CD4-positive, alpha-beta T cell (primary cell): ENCODE measurements at regions not wholly inside any gene's neighbourhood (a gene's known extent, or its start where the extent isn't known, plus 50 kb on each side); places are given as distances from the start of the nearest gene placed in this dataset.

ENCODE experiments used
- ATAC-seq: fragments of 200-7000 bp; cut with Tn5 transposase; one replicate; pipeline ENCODE4 v1.10.0; 2022; ENCODE audit warnings: mild to moderate bottlenecking; ENCODE audit not compliant: poor library complexity
- CTCF ChIA-PET: fragments of 350-600 bp; sonication (Branson Sonifier 250); formaldehyde crosslinking; loops from one replicate; lab custom pipeline; 2021; ENCODE audit warnings: antibody characterized with exemption, inconsistent platforms; lab: Charles Lee
- POLR2A ChIA-PET: fragments of 350-600 bp; sonication (Branson Sonifier 250); formaldehyde crosslinking; loops from one replicate; lab custom pipeline; 2021; ENCODE audit warnings: antibody characterized with exemption, inconsistent platforms; lab: Charles Lee
- DNase-seq, 14 experiments: peaks; one replicate each; pipeline ENCODE4 v3.0.0-alpha.2; 2013 to 2020; ENCODE audit warnings: mixed read lengths in 2 of 14
- H3K27ac ChIP-seq, 2 donors: one replicate each; pipeline versions ENCODE4 v1.5.1 to v1.7.0; 2013; ENCODE audit warnings: low read length in 2 of 2, low read depth in 1 of 2, mild to moderate bottlenecking in 1 of 2
- H3K27me3 ChIP-seq, 2 experiments: 1 replicate in 1 of 2; 2 replicates in 1 of 2; pipeline versions ENCODE4 v1.6.1 to v1.7.0; 2013; ENCODE audit warnings: low read length in 2 of 2, control low read depth in 1 of 2, mild to moderate bottlenecking in 1 of 2, moderate library complexity in 1 of 2; ENCODE audit not compliant: insufficient read depth in 2 of 2, control insufficient read depth in 1 of 2
- H3K36me3 ChIP-seq: one replicate; pipeline ENCODE4 v1.6.1; 2013; ENCODE audit warnings: low read length, control low read depth; ENCODE audit not compliant: insufficient read depth
- H3K4me1 ChIP-seq: one replicate; pipeline ENCODE4 v1.6.1; 2013; ENCODE audit warnings: low read length, control low read depth; ENCODE audit not compliant: insufficient read depth
- H3K4me3 ChIP-seq: one replicate; pipeline ENCODE4 v1.5.1; 2013; ENCODE audit warnings: mild to moderate bottlenecking, low read length, moderate library complexity
- H3K9me3 ChIP-seq, 2 experiments: 1 replicate in 1 of 2; 2 replicates in 1 of 2; pipeline versions ENCODE4 v1.6.1 to v1.7.0; 2013; ENCODE audit warnings: low read length in 2 of 2, mild to moderate bottlenecking in 2 of 2, control low read depth in 1 of 2, moderate library complexity in 1 of 2; ENCODE audit not compliant: control insufficient read depth in 1 of 2, insufficient read depth in 1 of 2
- H3K27ac Mint-ChIP-seq: one replicate; pipeline ENCODE4 v1.8.0; 2020; ENCODE audit warnings: mixed read lengths
- H3K27me3 Mint-ChIP-seq: one replicate; pipeline ENCODE4 v1.8.0; 2021; ENCODE audit warnings: mixed read lengths
- H3K36me3 Mint-ChIP-seq: one replicate; pipeline ENCODE4 v1.8.0; 2021; ENCODE audit warnings: low read depth, mixed read lengths
- H3K4me1 Mint-ChIP-seq: one replicate; pipeline ENCODE4 v1.8.0; 2021; ENCODE audit warnings: low read depth, mixed read lengths
- H3K4me3 Mint-ChIP-seq: one replicate; pipeline ENCODE4 v1.8.0; 2020; ENCODE audit warnings: mild to moderate bottlenecking, mixed read lengths
- H3K9me3 Mint-ChIP-seq: one replicate; pipeline ENCODE4 v1.8.0; 2020; ENCODE audit warnings: mixed read lengths
- intact Hi-C, 2 experiments: fragments of 100-400 bp; cut with DNase I in 1 of 2; cut with micrococcal nuclease in 1 of 2; formaldehyde crosslinking; loops; one replicate each; pipeline versions ENCODE4 v1.15.1 to v1.9.0; 2023 to 2025; cut with DNase I, micrococcal nuclease
- TF ChIP-seq, protein P1 (sequence below): fragments of 200-600 bp; IDR thresholded peaks from one replicate; pipeline ENCODE4 v1.8.0; 2022; ENCODE audit warnings: antibody characterized with exemption, mild to moderate bottlenecking

DNA sequence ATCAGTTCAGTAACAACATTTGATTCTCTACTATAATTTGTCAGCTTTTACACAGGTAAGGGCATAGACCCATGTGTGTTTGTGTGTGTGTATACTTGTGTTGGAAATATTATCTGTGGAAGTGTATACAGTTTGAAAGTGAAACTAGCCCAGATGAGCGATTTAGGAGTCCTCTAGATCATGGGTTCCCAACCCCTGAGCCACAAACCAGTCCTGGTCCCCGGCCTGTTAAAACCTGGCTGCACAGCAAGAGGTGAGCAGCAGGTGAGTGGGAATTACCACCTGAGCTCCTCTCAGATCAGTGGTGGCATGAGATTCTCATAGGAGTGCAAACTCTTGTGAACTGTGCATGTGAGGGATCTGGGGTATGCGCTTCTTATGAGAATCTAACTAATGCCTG, 1221.5 kb upstream of the SORCS1 start:
- no peaks in the 10 kb centered on the region for H3K27me3 ChIP-seq
- DNase-seq = no peak
- CTCF ChIA-PET = no interaction called here
- TF ChIP-seq, protein P1, sequence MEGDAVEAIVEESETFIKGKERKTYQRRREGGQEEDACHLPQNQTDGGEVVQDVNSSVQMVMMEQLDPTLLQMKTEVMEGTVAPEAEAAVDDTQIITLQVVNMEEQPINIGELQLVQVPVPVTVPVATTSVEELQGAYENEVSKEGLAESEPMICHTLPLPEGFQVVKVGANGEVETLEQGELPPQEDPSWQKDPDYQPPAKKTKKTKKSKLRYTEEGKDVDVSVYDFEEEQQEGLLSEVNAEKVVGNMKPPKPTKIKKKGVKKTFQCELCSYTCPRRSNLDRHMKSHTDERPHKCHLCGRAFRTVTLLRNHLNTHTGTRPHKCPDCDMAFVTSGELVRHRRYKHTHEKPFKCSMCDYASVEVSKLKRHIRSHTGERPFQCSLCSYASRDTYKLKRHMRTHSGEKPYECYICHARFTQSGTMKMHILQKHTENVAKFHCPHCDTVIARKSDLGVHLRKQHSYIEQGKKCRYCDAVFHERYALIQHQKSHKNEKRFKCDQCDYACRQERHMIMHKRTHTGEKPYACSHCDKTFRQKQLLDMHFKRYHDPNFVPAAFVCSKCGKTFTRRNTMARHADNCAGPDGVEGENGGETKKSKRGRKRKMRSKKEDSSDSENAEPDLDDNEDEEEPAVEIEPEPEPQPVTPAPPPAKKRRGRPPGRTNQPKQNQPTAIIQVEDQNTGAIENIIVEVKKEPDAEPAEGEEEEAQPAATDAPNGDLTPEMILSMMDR = no peak
- H3K9me3 ChIP-seq = peaks cover 0 to 7% of the 10 kb centered on the region in 2 experiments
- Mint-ChIP-seq H3K27me3 (no peaks in the 10 kb centered on the region), H3K9me3 (peaks cover 5% of the 10 kb centered on the region), H3K27ac (no peak overlapping the region), H3K36me3 (no peaks in the 10 kb centered on the region), H3K4me1 (no peaks in the 10 kb centered on the region), H3K4me3 (no peak overlapping the region)
- H3K36me3 ChIP-seq = no peaks in the 10 kb centered on the region
- no peak overlapping the region for H3K4me3 ChIP-seq
- intact Hi-C loops = no loop called here
- POLR2A ChIA-PET = no interaction called here
- no peaks in the 10 kb centered on the region for H3K4me1 ChIP-seq
- ATAC-seq = no peak
- H3K27ac ChIP-seq = no peak overlapping the region

DNA sequence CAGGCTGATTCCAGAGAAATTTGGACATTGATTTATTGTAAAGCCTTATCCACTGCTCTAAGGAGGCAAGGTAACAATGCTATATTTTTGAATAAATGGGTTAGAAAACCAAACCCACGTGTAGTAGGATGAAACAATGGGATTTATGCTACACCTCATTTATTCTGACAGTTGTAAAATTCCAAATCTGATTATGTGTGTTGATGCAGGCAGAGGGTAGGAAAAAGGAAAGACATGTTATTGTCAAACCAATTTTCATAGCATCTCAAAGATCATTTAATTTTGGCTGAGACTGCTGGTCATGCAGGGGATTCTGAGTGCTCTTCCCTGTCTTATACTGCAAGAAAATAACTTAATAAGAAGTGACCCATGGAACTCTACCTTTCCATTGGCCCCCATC, 1219.9 kb upstream of the SORCS1 start:
- intact Hi-C loops = no loop called here
- no peaks in the 10 kb centered on the region for H3K27me3 Mint-ChIP-seq
- Histone ChIP-seq H3K4me1 (no peaks in the 10 kb centered on the region), H3K4me3 (no peak overlapping the region), H3K36me3 (no peaks in the 10 kb centered on the region), H3K9me3 (peaks cover 0 to 7% of the 10 kb centered on the region in 2 experiments), H3K27me3 (no peaks in the 10 kb centered on the region), H3K27ac (no peak overlapping the region)
- TF ChIP-seq, protein P1 = no peak
- H3K4me3 Mint-ChIP-seq = no peak overlapping the region
- ATAC-seq (no peak), DNase-seq (no peak)
- peaks cover 9% of the 10 kb centered on the region for H3K9me3 Mint-ChIP-seq
- POLR2A ChIA-PET = no interaction called here
- H3K36me3 Mint-ChIP-seq = no peaks in the 10 kb centered on the region
- no peak overlapping the region for H3K27ac Mint-ChIP-seq
- CTCF ChIA-PET = no interaction called here
- no peaks in the 10 kb centered on the region for H3K4me1 Mint-ChIP-seq

DNA sequence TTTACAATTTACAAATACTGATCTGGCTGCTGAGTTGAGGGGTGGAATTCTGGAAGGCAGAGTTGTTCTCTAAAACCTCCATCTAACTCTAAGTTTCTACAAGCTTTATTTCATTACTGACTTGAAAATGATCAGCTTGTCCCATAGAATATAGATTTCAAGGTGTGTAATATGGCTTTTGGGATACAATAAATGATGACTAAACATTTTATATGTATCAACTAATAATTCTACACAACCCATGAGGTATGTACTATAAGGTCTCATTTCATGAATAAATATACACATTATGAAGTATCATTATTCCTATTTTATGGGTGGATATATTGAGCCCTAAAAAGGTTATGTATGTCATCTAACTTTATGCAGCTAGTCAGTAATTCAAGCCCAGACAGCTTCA, 1214.3 kb upstream of the SORCS1 start:
- POLR2A ChIA-PET = no interaction called here
- CTCF ChIA-PET = no interaction called here
- no peaks in the 10 kb centered on the region for H3K27me3 ChIP-seq
- ATAC-seq (no peak), DNase-seq (no peak)
- Mint-ChIP-seq H3K4me1 (no peaks in the 10 kb centered on the region), H3K27me3 (no peaks in the 10 kb centered on the region), H3K36me3 (no peaks in the 10 kb centered on the region), H3K27ac (no peak overlapping the region), H3K4me3 (no peak overlapping the region), H3K9me3 (peaks cover 24% of the 10 kb centered on the region)
- H3K36me3 ChIP-seq = no peaks in the 10 kb centered on the region
- no peak overlapping the region for H3K4me3 ChIP-seq
- intact Hi-C loops = no loop called here
- TF ChIP-seq, protein P1 = no peak
- peaks cover 0 to 4% of the 10 kb centered on the region in 2 experiments for H3K9me3 ChIP-seq
- H3K4me1 ChIP-seq = no peaks in the 10 kb centered on the region
- no peak overlapping the region for H3K27ac ChIP-seq
